Mononuclear cell (primary cell): ENCODE measurements at regions not wholly inside any gene's neighbourhood (a gene's known extent, or its start where the extent isn't known, plus 50 kb on each side); places are given as distances from the start of the nearest gene placed in this dataset.

Experiments used
- H3K27me3 ChIP-seq: 2 replicates; pipeline ENCODE4 v1.6.0; 2011; ENCODE audit warnings: low read length, control low read depth; ENCODE audit not compliant: insufficient read depth
- H3K4me1 ChIP-seq: 2 replicates; pipeline ENCODE4 v1.5.1; 2011; ENCODE audit warnings: mild to moderate bottlenecking, low read length, control low read depth; ENCODE audit not compliant: insufficient read depth
- H3K4me3 ChIP-seq: 2 replicates; pipeline ENCODE4 v1.5.1; 2011; ENCODE audit warnings: mild to moderate bottlenecking, low read length, moderate library complexity
- H3K9me3 ChIP-seq: 2 replicates; pipeline ENCODE4 v1.5.1; 2011; ENCODE audit warnings: low read depth, mild to moderate bottlenecking, control low read depth, low read length

DNA sequence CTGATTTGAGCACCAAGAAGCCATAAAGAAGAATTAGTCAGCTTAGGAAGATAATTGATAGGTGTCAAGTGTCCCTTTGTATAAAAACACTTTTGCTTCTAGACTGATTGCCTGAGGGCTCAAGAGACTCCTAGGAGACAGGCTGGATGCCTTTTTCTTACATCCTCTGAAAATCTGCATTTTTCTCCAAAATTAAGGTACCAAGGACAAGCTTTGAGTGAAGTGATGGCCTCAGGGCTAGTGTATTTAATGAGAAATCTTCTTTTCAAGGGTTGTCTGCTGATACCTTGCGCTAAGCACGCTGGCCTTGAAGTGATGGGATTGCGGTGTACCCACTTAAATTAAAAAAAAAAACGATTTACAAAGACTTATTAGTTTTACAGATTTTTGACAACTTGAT lies 304.0 kb downstream of the TLR4 start:
- H3K4me3 ChIP-seq: no peak overlapping the region
- H3K4me1 ChIP-seq: no peaks in the 10 kb centered on the region
- no peaks in the 10 kb centered on the region for H3K9me3 ChIP-seq
- no peaks in the 10 kb centered on the region for H3K27me3 ChIP-seq

GRCh38 chr9:118009614-118010013 lies 305.4 kb downstream of the TLR4 start:
- Histone ChIP-seq H3K4me3 (no peak overlapping the region), H3K4me1 (no peaks in the 10 kb centered on the region), H3K9me3 (no peaks in the 10 kb centered on the region), H3K27me3 (no peaks in the 10 kb centered on the region)

DNA sequence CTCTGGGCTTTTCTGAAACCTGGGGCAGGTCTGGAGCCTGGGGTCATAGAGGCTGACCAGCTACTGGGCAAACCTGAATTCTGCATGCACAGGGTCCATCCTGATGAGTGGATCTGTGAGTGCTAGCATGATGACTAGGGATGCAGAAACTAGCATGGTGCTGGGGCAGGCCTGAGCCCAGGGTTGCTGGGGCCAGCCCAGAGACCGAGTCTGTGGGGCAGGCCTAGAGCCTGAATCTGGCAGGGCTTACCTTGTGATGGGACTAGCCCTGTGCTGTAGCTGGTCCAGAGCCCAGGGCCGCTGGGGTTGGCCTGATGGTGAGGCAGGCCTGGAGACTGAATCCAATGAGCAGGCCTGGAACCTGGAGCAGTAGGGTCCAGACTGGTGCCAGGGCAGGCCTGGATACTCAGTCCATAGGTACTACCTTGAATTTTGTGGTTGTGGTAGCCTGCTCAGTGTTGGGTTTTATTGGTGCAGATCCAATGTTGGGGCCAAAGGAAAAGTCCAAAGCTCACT lies 313.5 kb downstream of the TLR4 start:
- Histone ChIP-seq H3K4me1 (no peaks in the 10 kb centered on the region), H3K4me3 (no peak overlapping the region), H3K27me3 (no peaks in the 10 kb centered on the region), H3K9me3 (no peaks in the 10 kb centered on the region)

GRCh38 chr9:118023644-118024043 lies 319.4 kb downstream of the TLR4 start:
- Histone ChIP-seq H3K4me3 (no peak overlapping the region), H3K27me3 (no peaks in the 10 kb centered on the region), H3K4me1 (no peaks in the 10 kb centered on the region), H3K9me3 (no peaks in the 10 kb centered on the region)

GRCh38 chr9:118028225-118028624 lies 324.0 kb downstream of the TLR4 start:
- Histone ChIP-seq H3K4me3 (no peak overlapping the region), H3K27me3 (no peaks in the 10 kb centered on the region), H3K4me1 (no peaks in the 10 kb centered on the region), H3K9me3 (no peaks in the 10 kb centered on the region)

- Histone ChIP-seq H3K9me3 (no peaks in the 10 kb centered on the region), H3K4me1 (no peaks in the 10 kb centered on the region), H3K4me3 (no peak overlapping the region), H3K27me3 (no peaks in the 10 kb centered on the region)
Measured at GRCh38 chr9:118029425-118029824, 325.2 kb downstream of the TLR4 start.

DNA sequence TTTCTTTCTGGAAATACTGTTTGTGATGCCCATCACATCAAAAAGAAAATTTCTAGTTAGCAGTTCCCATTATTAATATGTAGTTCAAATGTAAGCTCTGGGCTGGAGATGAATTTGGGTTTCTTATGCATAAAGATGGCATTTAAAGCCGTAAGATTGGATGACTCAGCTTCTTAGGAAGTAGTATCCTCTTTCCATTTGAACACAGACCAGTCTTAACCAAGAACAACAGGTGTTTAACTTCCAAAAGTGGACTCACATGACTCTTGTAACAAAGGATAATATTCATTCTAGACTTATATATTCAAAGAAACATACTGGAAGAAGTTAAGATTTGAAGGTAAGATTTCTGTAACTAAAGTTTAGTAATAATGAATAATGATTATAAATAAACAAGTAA lies 330.5 kb downstream of the TLR4 start:
- Histone ChIP-seq H3K9me3 (no peaks in the 10 kb centered on the region), H3K4me1 (no peaks in the 10 kb centered on the region), H3K4me3 (no peak overlapping the region), H3K27me3 (no peaks in the 10 kb centered on the region)

- Histone ChIP-seq H3K27me3 (no peaks in the 10 kb centered on the region), H3K4me3 (no peak overlapping the region), H3K9me3 (no peaks in the 10 kb centered on the region), H3K4me1 (no peaks in the 10 kb centered on the region)
Measured at GRCh38 chr9:118038713-118039112, 334.5 kb downstream of the TLR4 start.

- Histone ChIP-seq H3K4me3 (no peak overlapping the region), H3K9me3 (no peaks in the 10 kb centered on the region), H3K27me3 (no peaks in the 10 kb centered on the region), H3K4me1 (no peaks in the 10 kb centered on the region)
Measured at GRCh38 chr9:118058227-118058626, 354.0 kb downstream of the TLR4 start.

- no peaks in the 10 kb centered on the region for H3K4me1 ChIP-seq
- H3K9me3 ChIP-seq: no peaks in the 10 kb centered on the region
- H3K27me3 ChIP-seq: no peaks in the 10 kb centered on the region
- H3K4me3 ChIP-seq: no peak overlapping the region
Measured at GRCh38 chr9:118059484-118060278, 355.5 kb downstream of the TLR4 start.

- H3K9me3 ChIP-seq: no peaks in the 10 kb centered on the region
- H3K4me3 ChIP-seq: no peak overlapping the region
- H3K4me1 ChIP-seq: no peaks in the 10 kb centered on the region
- H3K27me3 ChIP-seq: no peaks in the 10 kb centered on the region
Measured at GRCh38 chr9:118083161-118083560, 379.0 kb downstream of the TLR4 start.

DNA sequence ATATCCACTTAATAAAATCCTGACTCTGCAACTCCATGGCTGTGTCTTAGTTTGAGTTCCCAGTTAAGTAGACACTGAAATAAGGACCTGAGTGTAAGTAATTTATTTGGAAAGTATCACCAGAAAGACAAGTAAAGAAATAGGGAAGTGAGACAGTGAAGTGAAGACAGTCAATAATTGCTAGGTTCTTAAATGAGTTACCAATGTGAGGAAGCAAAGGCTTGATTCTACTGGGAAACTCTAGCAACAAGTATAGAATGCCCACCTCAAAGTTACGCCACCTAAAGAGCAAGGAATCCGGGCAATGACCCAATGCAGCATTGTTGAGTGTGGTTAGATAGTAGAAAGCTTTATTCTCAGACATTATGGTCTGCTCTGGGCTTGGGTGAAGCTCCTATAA lies 383.9 kb downstream of the TLR4 start:
- no peak overlapping the region for H3K4me3 ChIP-seq
- H3K27me3 ChIP-seq: no peaks in the 10 kb centered on the region
- H3K9me3 ChIP-seq: no peaks in the 10 kb centered on the region
- no peaks in the 10 kb centered on the region for H3K4me1 ChIP-seq

DNA sequence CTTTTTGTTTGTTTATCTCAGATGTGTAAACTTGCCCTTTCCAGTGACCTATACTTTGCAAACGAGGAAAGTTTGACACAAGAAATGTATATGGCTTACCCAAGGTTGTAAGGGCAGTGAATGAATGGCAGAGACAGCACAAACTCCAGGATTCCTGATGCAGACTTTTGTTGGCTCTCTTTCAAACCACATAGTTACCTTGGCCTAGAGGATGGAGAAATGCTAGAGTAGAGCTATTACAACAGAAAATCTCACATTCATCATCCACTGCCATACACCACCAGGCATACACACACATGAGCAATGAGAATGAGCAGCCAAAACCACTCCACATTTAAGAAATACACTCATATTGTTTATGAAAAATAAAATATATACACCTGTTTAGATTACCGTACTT lies 387.0 kb downstream of the TLR4 start:
- Histone ChIP-seq H3K27me3 (no peaks in the 10 kb centered on the region), H3K4me1 (no peaks in the 10 kb centered on the region), H3K9me3 (no peaks in the 10 kb centered on the region), H3K4me3 (no peak overlapping the region)

DNA sequence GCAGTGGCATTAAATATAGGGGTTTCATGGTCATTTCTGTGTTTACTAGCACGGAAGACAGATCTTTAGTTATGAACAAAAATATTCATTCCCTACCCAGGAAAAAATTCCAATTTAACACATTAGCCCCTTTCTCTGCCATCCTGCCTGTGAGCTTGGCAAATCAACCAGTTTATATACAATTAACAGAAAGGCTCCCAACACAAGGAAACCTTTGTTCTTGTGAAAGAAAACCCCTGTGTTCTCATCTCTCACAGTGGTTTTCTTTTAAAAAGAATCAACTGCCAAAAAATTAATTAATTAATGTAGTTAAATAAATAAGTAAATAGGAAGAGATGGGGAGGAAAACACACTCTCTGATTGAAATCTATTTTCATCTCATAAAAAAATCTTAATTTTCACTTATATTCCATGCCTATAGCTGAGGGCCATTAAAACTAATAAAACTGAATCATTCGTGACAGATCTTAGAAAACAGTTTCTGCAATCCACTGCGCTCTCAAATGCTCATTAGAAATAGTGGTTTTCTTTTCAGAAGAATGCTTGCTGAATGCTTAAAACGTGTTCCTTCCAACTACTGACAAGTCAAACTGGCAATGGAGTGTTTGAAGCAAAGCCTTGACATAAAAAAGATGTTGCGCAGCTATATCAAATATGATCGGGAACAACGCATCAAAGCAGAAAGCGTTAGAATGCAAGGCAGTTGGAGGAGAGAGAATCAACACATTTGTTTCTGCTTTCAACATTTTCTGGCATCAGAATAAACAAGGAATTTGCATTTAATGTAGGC lies 387.7 kb downstream of the TLR4 start:
- Histone ChIP-seq H3K4me1 (no peaks in the 10 kb centered on the region), H3K27me3 (no peaks in the 10 kb centered on the region), H3K9me3 (no peaks in the 10 kb centered on the region), H3K4me3 (no peak overlapping the region)

- H3K4me1 ChIP-seq: no peaks in the 10 kb centered on the region
- H3K4me3 ChIP-seq: no peak overlapping the region
- no peaks in the 10 kb centered on the region for H3K9me3 ChIP-seq
- no peaks in the 10 kb centered on the region for H3K27me3 ChIP-seq
Measured at GRCh38 chr9:118094387-118094786, 390.2 kb downstream of the TLR4 start.
